ENCODE measurements at regions not wholly inside any gene's neighbourhood (a gene's known extent, or its start where the extent isn't known, plus 50 kb on each side); places are given as distances from the start of the nearest gene placed in this dataset.

DNA sequence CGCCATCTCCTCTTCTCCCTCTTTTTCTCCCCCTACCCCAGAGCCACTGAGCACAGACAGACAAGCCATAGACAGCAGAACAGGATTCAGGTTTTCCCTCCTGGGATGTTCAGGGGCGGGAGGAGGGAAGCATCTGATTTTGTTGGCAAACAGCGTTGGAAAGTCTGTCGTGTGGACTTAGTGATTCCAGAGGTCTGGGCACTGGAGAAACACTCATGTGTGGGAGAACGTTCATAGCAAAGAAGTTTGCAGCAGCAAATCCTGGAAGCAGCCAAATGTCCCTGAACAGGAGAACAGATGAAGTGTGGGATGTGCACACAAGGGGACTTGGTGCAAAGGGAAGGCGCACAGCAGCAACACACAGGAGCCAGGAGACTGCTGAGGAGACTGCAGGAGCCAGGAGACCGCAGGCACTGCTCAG lies 264.1 kb upstream of the CDYL start:
- Histone ChIP-seq H3K27me3 (ENCODE audit: low read depth) (no peaks in the 10 kb centered on the region), H3K36me3 (no peaks in the 10 kb centered on the region), H3K4me1 (no peaks in the 10 kb centered on the region), H3K9me3 (replicated peaks) (no peaks in the 10 kb centered on the region), H3K4me3 (no peak overlapping the region), H3K27ac (replicated peaks) (no peak overlapping the region)
- intact Hi-C loops (cut with micrococcal nuclease), result no loop called here
- TF ChIP-seq, protein P1, sequence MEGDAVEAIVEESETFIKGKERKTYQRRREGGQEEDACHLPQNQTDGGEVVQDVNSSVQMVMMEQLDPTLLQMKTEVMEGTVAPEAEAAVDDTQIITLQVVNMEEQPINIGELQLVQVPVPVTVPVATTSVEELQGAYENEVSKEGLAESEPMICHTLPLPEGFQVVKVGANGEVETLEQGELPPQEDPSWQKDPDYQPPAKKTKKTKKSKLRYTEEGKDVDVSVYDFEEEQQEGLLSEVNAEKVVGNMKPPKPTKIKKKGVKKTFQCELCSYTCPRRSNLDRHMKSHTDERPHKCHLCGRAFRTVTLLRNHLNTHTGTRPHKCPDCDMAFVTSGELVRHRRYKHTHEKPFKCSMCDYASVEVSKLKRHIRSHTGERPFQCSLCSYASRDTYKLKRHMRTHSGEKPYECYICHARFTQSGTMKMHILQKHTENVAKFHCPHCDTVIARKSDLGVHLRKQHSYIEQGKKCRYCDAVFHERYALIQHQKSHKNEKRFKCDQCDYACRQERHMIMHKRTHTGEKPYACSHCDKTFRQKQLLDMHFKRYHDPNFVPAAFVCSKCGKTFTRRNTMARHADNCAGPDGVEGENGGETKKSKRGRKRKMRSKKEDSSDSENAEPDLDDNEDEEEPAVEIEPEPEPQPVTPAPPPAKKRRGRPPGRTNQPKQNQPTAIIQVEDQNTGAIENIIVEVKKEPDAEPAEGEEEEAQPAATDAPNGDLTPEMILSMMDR (IDR thresholded peaks at IDR 0.05; ENCODE audit: borderline replicate concordance), result no peak
- no peak for DNase-seq

GRCh38 chr6:4511641-4512020 lies 264.6 kb upstream of the CDYL start:
- Histone ChIP-seq H3K27ac (replicated peaks) (no peak overlapping the region), H3K4me1 (no peaks in the 10 kb centered on the region), H3K4me3 (no peak overlapping the region), H3K9me3 (replicated peaks) (no peaks in the 10 kb centered on the region), H3K36me3 (no peaks in the 10 kb centered on the region), H3K27me3 (ENCODE audit: low read depth) (no peaks in the 10 kb centered on the region)
- intact Hi-C loops (cut with micrococcal nuclease), result no loop called here
- no peak for DNase-seq
- TF ChIP-seq, protein P1 (IDR thresholded peaks at IDR 0.05; ENCODE audit: borderline replicate concordance), result no peak

- intact Hi-C loops (cut with micrococcal nuclease), result no loop called here
- Histone ChIP-seq H3K27me3 (ENCODE audit: low read depth) (no peaks in the 10 kb centered on the region), H3K36me3 (no peaks in the 10 kb centered on the region), H3K4me1 (no peaks in the 10 kb centered on the region), H3K9me3 (replicated peaks) (no peaks in the 10 kb centered on the region), H3K4me3 (no peak overlapping the region), H3K27ac (replicated peaks) (no peak overlapping the region)
- TF ChIP-seq, protein P1 (IDR thresholded peaks at IDR 0.05; ENCODE audit: borderline replicate concordance), result no peak
- no peak for DNase-seq
Observed at GRCh38 chr6:4510906-4511640, 265.1 kb upstream of the CDYL start.

- TF ChIP-seq, protein P1 (IDR thresholded peaks at IDR 0.05; ENCODE audit: borderline replicate concordance), result no peak
- Histone ChIP-seq H3K9me3 (replicated peaks) (no peaks in the 10 kb centered on the region), H3K4me1 (no peaks in the 10 kb centered on the region), H3K4me3 (no peak overlapping the region), H3K27ac (replicated peaks) (no peak overlapping the region), H3K27me3 (ENCODE audit: low read depth) (no peaks in the 10 kb centered on the region), H3K36me3 (no peaks in the 10 kb centered on the region)
- no peak for DNase-seq
- intact Hi-C loops (cut with micrococcal nuclease), result no loop called here
Observed at GRCh38 chr6:4510317-4510716, 265.9 kb upstream of the CDYL start.

- Histone ChIP-seq H3K4me3 (no peak overlapping the region), H3K27ac (replicated peaks) (no peak overlapping the region), H3K4me1 (no peaks in the 10 kb centered on the region), H3K9me3 (replicated peaks) (no peaks in the 10 kb centered on the region), H3K36me3 (no peaks in the 10 kb centered on the region), H3K27me3 (ENCODE audit: low read depth) (no peaks in the 10 kb centered on the region)
- no peak for DNase-seq
- TF ChIP-seq, protein P1 (IDR thresholded peaks at IDR 0.05; ENCODE audit: borderline replicate concordance), result no peak
- intact Hi-C loops (cut with micrococcal nuclease), result no loop called here
Observed at GRCh38 chr6:4509506-4509905, 266.7 kb upstream of the CDYL start.
